Neural cell (in vitro differentiated cells): ENCODE measurements at regions not wholly inside any gene's neighbourhood (a gene's known extent, or its start where the extent isn't known, plus 50 kb on each side); places are given as distances from the start of the nearest gene placed in this dataset.

Source experiments
- H2AFZ ChIP-seq: fragments of 200-600, 300-800 bp; sonication (generic), shearing (Covaris generic); 2 replicates; pipeline ENCODE4 v1.6.0; 2014; ENCODE audit warnings: low read depth, mild to moderate bottlenecking, antibody characterized with exemption, low read length, moderate library complexity
- H3F3A ChIP-seq: fragments of 200-600 bp; shearing (Covaris generic); 2 replicates; pipeline ENCODE4 v1.6.1; 2016; ENCODE audit warnings: mild to moderate bottlenecking, moderate library complexity, mixed read lengths, antibody characterized with exemption, low read length; ENCODE audit not compliant: insufficient read depth, poor library complexity, severe bottlenecking
- H3K27ac ChIP-seq: fragments of 200-600, 300-800 bp; sonication (generic), shearing (Covaris generic); 2 replicates; pipeline ENCODE4 v1.5.1; 2014; ENCODE audit warnings: mild to moderate bottlenecking, low read length, moderate library complexity
- H3K27me3 ChIP-seq: fragments of 300-800, 200-600 bp; sonication (generic), shearing (Covaris generic); 2 replicates; pipeline ENCODE4 v1.6.0; 2014; ENCODE audit warnings: mild to moderate bottlenecking, low read depth, low read length, moderate library complexity; ENCODE audit not compliant: insufficient read depth
- H3K36me3 ChIP-seq: fragments of 300-800, 200-600 bp; sonication (generic), shearing (Covaris generic); 2 replicates; pipeline ENCODE4 v1.5.1; 2014; ENCODE audit warnings: mild to moderate bottlenecking, antibody characterized with exemption, low read length, moderate library complexity; ENCODE audit not compliant: insufficient read depth
- H3K4me2 ChIP-seq: fragments of 300-800, 200-600 bp; sonication (generic), shearing (Covaris generic); 2 replicates; pipeline ENCODE4 v1.6.0; 2014; ENCODE audit warnings: mild to moderate bottlenecking, low read length
- H3K4me3 ChIP-seq: fragments of 300-800, 200-600 bp; sonication (generic), shearing (Covaris generic); 2 replicates; pipeline ENCODE4 v1.5.1; 2014; ENCODE audit warnings: mild to moderate bottlenecking, low read length, moderate library complexity
- H3K79me2 ChIP-seq: fragments of 200-600 bp; shearing (Covaris generic); replicated peaks from 2 replicates; pipeline ENCODE4 v1.6.0; 2014; ENCODE audit warnings: mild to moderate bottlenecking, low read length, moderate library complexity; ENCODE audit not compliant: insufficient read depth
- H3K9ac ChIP-seq: fragments of 300-800, 200-600 bp; sonication (generic), shearing (Covaris generic); 2 replicates; pipeline ENCODE4 v1.6.1; 2016; ENCODE audit warnings: mild to moderate bottlenecking, low read length, mixed read lengths
- H3K9me2 ChIP-seq: fragments of 200-600 bp; shearing (Covaris generic); 2 replicates; pipeline ENCODE4 v1.6.1; 2016; ENCODE audit warnings: mild to moderate bottlenecking, low read length, mixed read lengths; ENCODE audit not compliant: insufficient read depth
- H3K9me3 ChIP-seq: fragments of 200-600, 300-800 bp; sonication (generic), shearing (Covaris generic); 2 replicates; pipeline ENCODE4 v1.6.1; 2016; ENCODE audit warnings: mild to moderate bottlenecking, mixed run types, low read length, moderate library complexity, mixed read lengths
- H4K20me1 ChIP-seq: fragments of 200-600 bp; shearing (Covaris generic); 2 replicates; pipeline ENCODE4 v1.6.1; 2016; ENCODE audit warnings: mild to moderate bottlenecking, mixed run types; ENCODE audit not compliant: insufficient read depth
- CTCF ChIP-seq: fragments of 450-650 bp; IDR thresholded peaks from 2 replicates; pipeline ENCODE4 v1.5.1; 2014; ENCODE audit warnings: antibody characterized with exemption, mild to moderate bottlenecking, moderate library complexity; ENCODE audit not compliant: poor library complexity, severe bottlenecking
- EP300 ChIP-seq: fragments of 450-650 bp; conservative IDR thresholded peaks from 2 replicates; pipeline ENCODE4 v1.6.1; 2014; ENCODE audit warnings: antibody characterized with exemption, mild to moderate bottlenecking, moderate library complexity; ENCODE audit not compliant: poor library complexity, severe bottlenecking
- EZH2 ChIP-seq: fragments of 200-600, 300-800 bp; shearing (Covaris generic), sonication (generic); IDR thresholded peaks from 2 replicates; pipeline ENCODE4 v1.6.1; 2014; ENCODE audit warnings: antibody characterized with exemption, low read length, borderline replicate concordance, mild to moderate bottlenecking; ENCODE audit not compliant: insufficient read depth, poor library complexity, severe bottlenecking
- MXI1 ChIP-seq: fragments of 450-650 bp; conservative IDR thresholded peaks from 2 replicates; pipeline ENCODE4 v1.6.1; 2014; ENCODE audit warnings: antibody characterized with exemption, mild to moderate bottlenecking; ENCODE audit not compliant: poor library complexity, severe bottlenecking
- POLR2AphosphoS5 ChIP-seq: IDR thresholded peaks from 2 replicates; pipeline ENCODE4 v1.6.1; 2012
- RAD21 ChIP-seq: fragments of 450-650 bp; conservative IDR thresholded peaks from 2 replicates; pipeline ENCODE4 v1.6.1; 2014; ENCODE audit warnings: antibody characterized with exemption, mild to moderate bottlenecking, moderate library complexity
- SMC3 ChIP-seq: fragments of 450-650 bp; conservative IDR thresholded peaks from 2 replicates; pipeline ENCODE4 v1.6.1; 2014; ENCODE audit warnings: antibody characterized with exemption, mild to moderate bottlenecking, moderate library complexity; ENCODE audit not compliant: poor library complexity
- TAF1 ChIP-seq: IDR thresholded peaks from 2 replicates; pipeline ENCODE4 v1.6.1; 2012; ENCODE audit warnings: low read depth
- TF ChIP-seq, protein P1 (sequence below): IDR thresholded peaks from 2 replicates; pipeline ENCODE4 v1.6.1; 2012; ENCODE audit warnings: borderline replicate concordance

GRCh38 chr14:30054201-30054600 lies 126.6 kb upstream of the PRKD1 start:
- TF ChIP-seq EP300 (no peak), SMC3 (no peak), MXI1 (no peak)
- Histone ChIP-seq H3F3A (no peaks in the 10 kb centered on the region), H3K27me3 (no peaks in the 10 kb centered on the region), H3K9me2 (no peaks in the 10 kb centered on the region), H3K9me3 (no peaks in the 10 kb centered on the region), H3K79me2 (no peaks in the 10 kb centered on the region), H2AFZ (no peak overlapping the region), H3K9ac (no peak overlapping the region), H3K4me2 (no peak overlapping the region), H3K36me3 (no peaks in the 10 kb centered on the region), H4K20me1 (no peaks in the 10 kb centered on the region), H3K27ac (no peak overlapping the region), H3K4me3 (no peak overlapping the region)

GRCh38 chr14:30058401-30058800 lies 130.8 kb upstream of the PRKD1 start:
- no peaks in the 10 kb centered on the region for H3F3A ChIP-seq
- H2AFZ ChIP-seq = no peak overlapping the region
- TF ChIP-seq TAF1 (no peak), EZH2 (no peak), EP300 (no peak), POLR2AphosphoS5 (no peak), MXI1 (no peak), CTCF (no peak), RAD21 (no peak), SMC3 (no peak)
- TF ChIP-seq, protein P1, sequence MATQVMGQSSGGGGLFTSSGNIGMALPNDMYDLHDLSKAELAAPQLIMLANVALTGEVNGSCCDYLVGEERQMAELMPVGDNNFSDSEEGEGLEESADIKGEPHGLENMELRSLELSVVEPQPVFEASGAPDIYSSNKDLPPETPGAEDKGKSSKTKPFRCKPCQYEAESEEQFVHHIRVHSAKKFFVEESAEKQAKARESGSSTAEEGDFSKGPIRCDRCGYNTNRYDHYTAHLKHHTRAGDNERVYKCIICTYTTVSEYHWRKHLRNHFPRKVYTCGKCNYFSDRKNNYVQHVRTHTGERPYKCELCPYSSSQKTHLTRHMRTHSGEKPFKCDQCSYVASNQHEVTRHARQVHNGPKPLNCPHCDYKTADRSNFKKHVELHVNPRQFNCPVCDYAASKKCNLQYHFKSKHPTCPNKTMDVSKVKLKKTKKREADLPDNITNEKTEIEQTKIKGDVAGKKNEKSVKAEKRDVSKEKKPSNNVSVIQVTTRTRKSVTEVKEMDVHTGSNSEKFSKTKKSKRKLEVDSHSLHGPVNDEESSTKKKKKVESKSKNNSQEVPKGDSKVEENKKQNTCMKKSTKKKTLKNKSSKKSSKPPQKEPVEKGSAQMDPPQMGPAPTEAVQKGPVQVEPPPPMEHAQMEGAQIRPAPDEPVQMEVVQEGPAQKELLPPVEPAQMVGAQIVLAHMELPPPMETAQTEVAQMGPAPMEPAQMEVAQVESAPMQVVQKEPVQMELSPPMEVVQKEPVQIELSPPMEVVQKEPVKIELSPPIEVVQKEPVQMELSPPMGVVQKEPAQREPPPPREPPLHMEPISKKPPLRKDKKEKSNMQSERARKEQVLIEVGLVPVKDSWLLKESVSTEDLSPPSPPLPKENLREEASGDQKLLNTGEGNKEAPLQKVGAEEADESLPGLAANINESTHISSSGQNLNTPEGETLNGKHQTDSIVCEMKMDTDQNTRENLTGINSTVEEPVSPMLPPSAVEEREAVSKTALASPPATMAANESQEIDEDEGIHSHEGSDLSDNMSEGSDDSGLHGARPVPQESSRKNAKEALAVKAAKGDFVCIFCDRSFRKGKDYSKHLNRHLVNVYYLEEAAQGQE = no peak
- H3K4me3 ChIP-seq = no peak overlapping the region
- no peaks in the 10 kb centered on the region for H3K27me3 ChIP-seq
- no peak overlapping the region for H3K9ac ChIP-seq
- H3K9me3 ChIP-seq = no peaks in the 10 kb centered on the region
- no peaks in the 10 kb centered on the region for H3K9me2 ChIP-seq
- H4K20me1 ChIP-seq = no peaks in the 10 kb centered on the region
- no peaks in the 10 kb centered on the region for H3K79me2 ChIP-seq
- no peaks in the 10 kb centered on the region for H3K36me3 ChIP-seq
- H3K27ac ChIP-seq = no peak overlapping the region
- no peak overlapping the region for H3K4me2 ChIP-seq

DNA sequence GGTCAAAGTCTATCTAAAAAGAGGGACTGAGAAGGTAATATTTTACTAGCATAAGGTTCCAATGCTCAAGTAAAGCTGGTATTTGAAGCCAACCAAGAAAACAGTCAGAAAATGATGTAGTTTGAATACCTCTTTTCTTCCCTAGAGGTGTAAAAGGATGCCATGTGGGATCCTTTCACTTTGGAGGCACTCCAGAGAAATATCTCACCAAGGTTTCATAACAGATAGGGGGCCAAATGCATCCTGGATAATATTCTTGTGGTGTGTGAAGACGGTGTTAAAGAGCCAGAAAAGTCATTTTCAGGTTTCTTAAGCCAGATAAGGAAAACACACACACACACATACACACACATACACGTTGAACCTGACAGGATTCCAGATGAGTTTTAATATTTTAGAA lies 136.1 kb upstream of the PRKD1 start:
- H3K27me3 ChIP-seq = no peaks in the 10 kb centered on the region

More for the DNA sequence above, 136.1 kb upstream of the PRKD1 start:
- Histone ChIP-seq H3K9me2 (no peaks in the 10 kb centered on the region), H3K79me2 (no peaks in the 10 kb centered on the region), H4K20me1 (no peaks in the 10 kb centered on the region), H3K9ac (no peak overlapping the region), H3K9me3 (no peaks in the 10 kb centered on the region), H3K36me3 (no peaks in the 10 kb centered on the region), H2AFZ (no peak overlapping the region), H3K27ac (no peak overlapping the region), H3K4me3 (no peak overlapping the region), H3K4me2 (no peak overlapping the region), H3F3A (no peaks in the 10 kb centered on the region)
- TF ChIP-seq EP300 = no peak
- TF ChIP-seq SMC3 = no peak
- TF ChIP-seq RAD21 = no peak
- no peak for TF ChIP-seq MXI1
- TF ChIP-seq EZH2 = no peak
- TF ChIP-seq POLR2AphosphoS5 = no peak
- TF ChIP-seq, protein P1 = no peak
- no peak for TF ChIP-seq CTCF
- no peak for TF ChIP-seq TAF1
